GM12878 (cell line): ENCODE measurements at regions not wholly inside any gene's neighbourhood (a gene's known extent, or its start where the extent isn't known, plus 50 kb on each side); places are given as distances from the start of the nearest gene placed in this dataset.

Source experiments
- ATAC-seq: fragments of 200-7000 bp; cut with Tn5 transposase; 3 replicates; pipeline ENCODE4 v1.9.1; 2020; ENCODE audit warnings: mild to moderate bottlenecking, moderate library complexity
- BruUV-seq: library from RNA; stranded (reverse); fragments of 400-500 nt; replicated peaks from 2 replicates; lab custom pipeline; 2021; lab: Mats Ljungman, UMichigan
- CTCF ChIA-PET: fragments of 300-600 bp; sonication (Branson Sonifier 250); formaldehyde crosslinking; extraction: SDS; loops from one replicate; lab custom pipeline; 2021; ENCODE audit warnings: inconsistent platforms; lab: Yijun Ruan, JAX
- POLR2A ChIA-PET: fragments of 350-600 bp; formaldehyde crosslinking; extraction: SDS; loops from one replicate; lab custom pipeline; 2021; ENCODE audit warnings: inconsistent platforms; lab: Charles Lee
- RAD21 ChIA-PET: fragments of 300-600 bp; sonication (Branson Sonifier 250); formaldehyde crosslinking; loops from one replicate; lab custom pipeline; 2023; ENCODE audit warnings: antibody characterized with exemption; ENCODE audit not compliant: unreplicated experiment; lab: Charles Lee
- SMC1A ChIA-PET: fragments of 300-600 bp; sonication (Branson Sonifier 250); formaldehyde crosslinking; loops from one replicate; lab custom pipeline; 2023; ENCODE audit not compliant: unreplicated experiment, uncharacterized antibody; lab: Charles Lee
- DNase-seq: peaks from one replicate; pipeline ENCODE4 v3.0.0-alpha.2; 2011; ENCODE audit warnings: low read depth, low spot score
- FAIRE-seq: peaks from 3 replicates; lab custom pipeline; 2011; peaks lifted over from hg19 to GRCh38; lab: Jason Lieb, UNC
- H2AFZ ChIP-seq: 2 replicates; pipeline ENCODE4 v1.6.0; 2011; ENCODE audit warnings: low read depth, low read length, control low read depth; ENCODE audit not compliant: control insufficient read depth
- H3K27ac ChIP-seq: 2 replicates; pipeline ENCODE4 v1.5.1; 2011; ENCODE audit warnings: control low read depth; ENCODE audit not compliant: control insufficient read depth, insufficient read depth
- H3K27me3 ChIP-seq, 2 experiments: replicated peaks in 1 of 2; 2 replicates each; pipeline versions ENCODE4 v1.6.0 to v1.6.1; 2011; ENCODE audit warnings: low read length in 1 of 2; ENCODE audit not compliant: control insufficient read depth in 2 of 2, insufficient read depth in 2 of 2
- H3K36me3 ChIP-seq, 2 experiments: 2 replicates each; pipeline ENCODE4 v1.5.1; 2011; ENCODE audit warnings: low read length in 1 of 2; ENCODE audit not compliant: control insufficient read depth in 2 of 2, insufficient read depth in 2 of 2
- H3K4me1 ChIP-seq: 2 replicates; pipeline ENCODE4 v1.6.1; 2011; ENCODE audit warnings: mild to moderate bottlenecking, low read length, moderate library complexity, mixed read lengths; ENCODE audit not compliant: control insufficient read depth, insufficient read depth
- H3K4me2 ChIP-seq: 2 replicates; pipeline ENCODE4 v1.6.0; 2011; ENCODE audit warnings: control low read depth; ENCODE audit not compliant: control insufficient read depth, insufficient read depth
- H3K4me3 ChIP-seq: fragments of 200-600 bp; sonication (generic); 2 replicates; pipeline ENCODE4 v1.5.1; 2016
- H3K79me2 ChIP-seq: 2 replicates; pipeline ENCODE4 v1.6.0; 2011; ENCODE audit warnings: low read length; ENCODE audit not compliant: control insufficient read depth, insufficient read depth
- H3K9ac ChIP-seq: 2 replicates; pipeline ENCODE4 v1.8.0; 2011; ENCODE audit warnings: low read length, control low read depth, mixed read lengths; ENCODE audit not compliant: control insufficient read depth, insufficient read depth
- H3K9me3 ChIP-seq: replicated peaks from 3 replicates; pipeline ENCODE4 v1.5.1; 2011; ENCODE audit warnings: mild to moderate bottlenecking, low read length; ENCODE audit not compliant: control insufficient read depth, insufficient read depth
- H4K20me1 ChIP-seq: 2 replicates; pipeline ENCODE4 v1.6.0; 2011; ENCODE audit not compliant: control insufficient read depth, insufficient read depth
- BMI1 ChIP-seq: fragments of 450-650 bp; IDR thresholded peaks from 2 replicates; pipeline ENCODE4 v1.6.1; 2016; ENCODE audit warnings: mild to moderate bottlenecking, moderate library complexity, borderline replicate concordance
- HDAC6 ChIP-seq: fragments of 200-600 bp; sonication (generic); IDR thresholded peaks from one replicate; pipeline ENCODE4 v1.8.0; 2017; ENCODE audit warnings: antibody characterized with exemption; ENCODE audit not compliant: unreplicated experiment
- NFXL1 ChIP-seq: fragments of 450-650 bp; IDR thresholded peaks from 2 replicates; pipeline ENCODE4 v1.6.1; 2017; ENCODE audit warnings: antibody characterized with exemption, mild to moderate bottlenecking, borderline replicate concordance
- NKRF ChIP-seq: fragments of 450-650 bp; conservative IDR thresholded peaks from 2 replicates; pipeline ENCODE4 v1.6.1; 2017; ENCODE audit warnings: mild to moderate bottlenecking, moderate library complexity
- RUNX3 ChIP-seq: IDR thresholded peaks from 2 replicates; pipeline ENCODE4 v1.6.1; 2012; ENCODE audit warnings: low read length, inconsistent platforms
- ZBTB33 ChIP-seq: fragments of 450-650 bp; IDR thresholded peaks from 2 replicates; pipeline ENCODE4 v1.6.1; 2017; ENCODE audit warnings: mild to moderate bottlenecking
- in situ Hi-C: fragments of 300-500 bp; cut with MboI; formaldehyde crosslinking; loops from 9 replicates; pipeline ENCODE4 v1.14.3; 2018; ENCODE audit warnings: mixed read lengths
- intact Hi-C: fragments of 100-400 bp; cut with micrococcal nuclease; formaldehyde crosslinking; loops from one replicate; pipeline ENCODE4 v1.14.2; 2022; ENCODE audit not compliant: unreplicated experiment
- TF ChIP-seq, protein P1 (sequence below): fragments of 450-650 bp; formaldehyde crosslinking; IDR thresholded peaks from 2 replicates; pipeline ENCODE4 v1.4.0; 2020; ENCODE audit warnings: mild to moderate bottlenecking, moderate library complexity

GRCh38 chr3:106303766-106304165, 435.0 kb upstream of the CBLB start:
- H3K27ac ChIP-seq, result peak overlapping the region; percentile 92
- H3K4me1 ChIP-seq, result peaks cover 39% of the 10 kb centered on the region
- no peaks in the 10 kb centered on the region for H3K79me2 ChIP-seq
- SMC1A ChIA-PET, result interaction anchor here (1.0 to 7.1 kb wide), 7 partner anchors 12 to 128 kb away, joined by 3 to 66 read pairs (median 9); no protein-coding TSS in a partner anchor
- no peak overlapping the region for H3K9ac ChIP-seq
- FAIRE-seq (no peak), DNase-seq (no peak), ATAC-seq (no peak)
- H3K9me3 ChIP-seq, result peaks cover 5% of the 10 kb centered on the region
- CTCF ChIA-PET, result no interaction called here
- no TSS peak for BruUV-seq
- H3K27me3 ChIP-seq, result no peaks in the 10 kb centered on the region
- in situ Hi-C loops, result loop anchor here (5.0 kb wide), 1 partner anchor 116 kb away; no protein-coding TSS in a partner anchor
- POLR2A ChIA-PET, result interaction anchor here (1.0 kb wide), 1 partner anchor 24 kb away, joined by 3 read pairs; no protein-coding TSS in a partner anchor
- intact Hi-C loops, result loop anchor here (2.0 to 10.0 kb wide), 6 partner anchors 119 to 619 kb away; partner anchors contain the start of gene CBLB
- H3K36me3 ChIP-seq, result no peaks in the 10 kb centered on the region
- TF ChIP-seq NFXL1, result no peak
- TF ChIP-seq ZBTB33, result no peak
- TF ChIP-seq HDAC6, result no peak
- no peak for TF ChIP-seq BMI1
- TF ChIP-seq RUNX3, result peak; percentile 66; the same call in 1 of the 2 replicates
- TF ChIP-seq NKRF, result no peak
- TF ChIP-seq, protein P1, sequence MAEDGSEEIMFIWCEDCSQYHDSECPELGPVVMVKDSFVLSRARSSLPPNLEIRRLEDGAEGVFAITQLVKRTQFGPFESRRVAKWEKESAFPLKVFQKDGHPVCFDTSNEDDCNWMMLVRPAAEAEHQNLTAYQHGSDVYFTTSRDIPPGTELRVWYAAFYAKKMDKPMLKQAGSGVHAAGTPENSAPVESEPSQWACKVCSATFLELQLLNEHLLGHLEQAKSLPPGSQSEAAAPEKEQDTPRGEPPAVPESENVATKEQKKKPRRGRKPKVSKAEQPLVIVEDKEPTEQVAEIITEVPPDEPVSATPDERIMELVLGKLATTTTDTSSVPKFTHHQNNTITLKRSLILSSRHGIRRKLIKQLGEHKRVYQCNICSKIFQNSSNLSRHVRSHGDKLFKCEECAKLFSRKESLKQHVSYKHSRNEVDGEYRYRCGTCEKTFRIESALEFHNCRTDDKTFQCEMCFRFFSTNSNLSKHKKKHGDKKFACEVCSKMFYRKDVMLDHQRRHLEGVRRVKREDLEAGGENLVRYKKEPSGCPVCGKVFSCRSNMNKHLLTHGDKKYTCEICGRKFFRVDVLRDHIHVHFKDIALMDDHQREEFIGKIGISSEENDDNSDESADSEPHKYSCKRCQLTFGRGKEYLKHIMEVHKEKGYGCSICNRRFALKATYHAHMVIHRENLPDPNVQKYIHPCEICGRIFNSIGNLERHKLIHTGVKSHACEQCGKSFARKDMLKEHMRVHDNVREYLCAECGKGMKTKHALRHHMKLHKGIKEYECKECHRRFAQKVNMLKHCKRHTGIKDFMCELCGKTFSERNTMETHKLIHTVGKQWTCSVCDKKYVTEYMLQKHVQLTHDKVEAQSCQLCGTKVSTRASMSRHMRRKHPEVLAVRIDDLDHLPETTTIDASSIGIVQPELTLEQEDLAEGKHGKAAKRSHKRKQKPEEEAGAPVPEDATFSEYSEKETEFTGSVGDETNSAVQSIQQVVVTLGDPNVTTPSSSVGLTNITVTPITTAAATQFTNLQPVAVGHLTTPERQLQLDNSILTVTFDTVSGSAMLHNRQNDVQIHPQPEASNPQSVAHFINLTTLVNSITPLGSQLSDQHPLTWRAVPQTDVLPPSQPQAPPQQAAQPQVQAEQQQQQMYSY (CRISPR knock-in tag), result no peak
- H3K4me2 ChIP-seq, result no peak overlapping the region
- no peak overlapping the region for H3K4me3 ChIP-seq
- no peak overlapping the region for H2AFZ ChIP-seq
- no peaks in the 10 kb centered on the region for H4K20me1 ChIP-seq
- RAD21 ChIA-PET, result interaction anchor here (1.4 to 1.6 kb wide), 2 partner anchors 15 to 32 kb away, joined by 3 to 6 read pairs; no protein-coding TSS in a partner anchor
